Endothelial cell of umbilical vein (primary cell): ENCODE measurements at regions not wholly inside any gene's neighbourhood (a gene's known extent, or its start where the extent isn't known, plus 50 kb on each side); places are given as distances from the start of the nearest gene placed in this dataset.

Experiments used
- BruUV-seq: library from RNA; stranded (reverse); fragments of 400-500 nt; replicated peaks from 2 replicates; lab custom pipeline; 2021; lab: Mats Ljungman, UMichigan
- CTCF ChIA-PET: fragments of 300-600, 350-600 bp; sonication (Branson Sonifier 250); formaldehyde crosslinking; loops from one replicate; lab custom pipeline; 2021; ENCODE audit warnings: antibody characterized with exemption, inconsistent platforms; lab: Charles Lee
- POLR2A ChIA-PET: fragments of 300-600, 350-600 bp; sonication (Branson Sonifier 250); formaldehyde crosslinking; loops from one replicate; lab custom pipeline; 2021; ENCODE audit warnings: antibody characterized with exemption, inconsistent platforms; lab: Charles Lee
- DNase-seq: peaks from one replicate; pipeline ENCODE4 v3.0.0-alpha.2; 2011; ENCODE audit warnings: low read depth, low spot score
- FAIRE-seq: peaks from 2 replicates; lab custom pipeline; 2011; peaks lifted over from hg19 to GRCh38; lab: Jason Lieb, UNC
- H2AFZ ChIP-seq: 2 replicates; pipeline ENCODE4 v1.6.0; 2012; ENCODE audit warnings: low read depth, low read length, control low read depth, inconsistent platforms
- H3K27ac ChIP-seq: 2 replicates; pipeline ENCODE4 v1.5.1; 2011; ENCODE audit warnings: low read depth, mild to moderate bottlenecking, control low read depth, low read length, moderate library complexity; ENCODE audit not compliant: insufficient read depth
- H3K27me3 ChIP-seq, 2 experiments: 2 replicates each; pipeline versions ENCODE4 v1.6.0 to v1.6.1; 2011; ENCODE audit warnings: low read length in 2 of 2, mixed read lengths in 1 of 2; ENCODE audit not compliant: control insufficient read depth in 2 of 2, insufficient read depth in 2 of 2
- H3K36me3 ChIP-seq, 2 experiments: 2 replicates in 1 of 2; 3 replicates in 1 of 2; pipeline ENCODE4 v1.5.1; 2011; ENCODE audit warnings: low read length in 2 of 2, mild to moderate bottlenecking in 1 of 2, moderate library complexity in 1 of 2; ENCODE audit not compliant: control insufficient read depth in 2 of 2, insufficient read depth in 2 of 2; ENCODE audit errors: extremely low read depth in 1 of 2
- H3K4me1 ChIP-seq: 3 replicates; pipeline ENCODE4 v1.5.1; 2011; ENCODE audit warnings: mild to moderate bottlenecking, low read length; ENCODE audit not compliant: control insufficient read depth, insufficient read depth; ENCODE audit errors: extremely low read depth
- H3K4me2 ChIP-seq: 2 replicates; pipeline ENCODE4 v1.6.1; 2011; ENCODE audit warnings: low read length, control low read depth, mixed read lengths; ENCODE audit not compliant: insufficient read depth
- H3K4me3 ChIP-seq, 3 experiments: fragments of 200-600 bp in 1 of 3; sonication (generic), shearing (Covaris generic) in 1 of 3; replicated peaks in 1 of 3; 2 replicates each; pipeline ENCODE4 v1.5.1; 2011 to 2016; ENCODE audit warnings: control low read depth in 3 of 3, low read length in 3 of 3, mild to moderate bottlenecking in 2 of 3, inconsistent platforms in 1 of 3, low read depth in 1 of 3, moderate library complexity in 1 of 3; ENCODE audit not compliant: insufficient read depth in 1 of 3
- H3K79me2 ChIP-seq: 2 replicates; pipeline ENCODE4 v1.6.0; 2012; ENCODE audit warnings: low read length, inconsistent platforms; ENCODE audit not compliant: control insufficient read depth, insufficient read depth
- H3K9ac ChIP-seq: replicated peaks from 2 replicates; pipeline ENCODE3; 2011; ENCODE audit warnings: low read length, control low read depth; ENCODE audit not compliant: insufficient read depth; ENCODE audit errors: extremely low read depth
- H3K9me1 ChIP-seq: replicated peaks from 3 replicates; pipeline ENCODE4 v1.6.0; 2011; ENCODE audit warnings: mild to moderate bottlenecking, low read length; ENCODE audit not compliant: control insufficient read depth, insufficient read depth; ENCODE audit errors: extremely low read depth
- H3K9me3 ChIP-seq: replicated peaks from 2 replicates; pipeline ENCODE4 v1.5.1; 2012; ENCODE audit warnings: low read length, inconsistent platforms; ENCODE audit not compliant: control insufficient read depth, insufficient read depth
- H4K20me1 ChIP-seq: replicated peaks from 2 replicates; pipeline ENCODE3; 2011; ENCODE audit warnings: mild to moderate bottlenecking, low read length; ENCODE audit not compliant: control insufficient read depth, insufficient read depth; ENCODE audit errors: extremely low read depth
- CTCF ChIP-seq, 2 donors: IDR thresholded peaks; 1 replicate in 1 of 2; 2 replicates in 1 of 2; pipeline ENCODE4 v1.5.1; 2011; ENCODE audit warnings: low read length in 2 of 2, mild to moderate bottlenecking in 2 of 2, moderate library complexity in 2 of 2, control low read depth in 1 of 2, inconsistent platforms in 1 of 2, low read depth in 1 of 2; ENCODE audit not compliant: insufficient read depth in 1 of 2; ENCODE audit errors: extremely low read depth in 1 of 2
- EZH2 ChIP-seq: IDR thresholded peaks from 2 replicates; pipeline ENCODE4 v1.6.1; 2012; ENCODE audit warnings: borderline replicate concordance, low read depth, mild to moderate bottlenecking, moderate library complexity, low read length, inconsistent platforms; ENCODE audit not compliant: severe bottlenecking
- FOS ChIP-seq: IDR thresholded peaks from 2 replicates; pipeline ENCODE4 v1.6.1; 2011; ENCODE audit warnings: mild to moderate bottlenecking, low read length, moderate library complexity, borderline replicate concordance; ENCODE audit not compliant: insufficient read depth
- GATA2 ChIP-seq: IDR thresholded peaks from 2 replicates; pipeline ENCODE4 v1.7.0; 2011; ENCODE audit warnings: low read depth, mild to moderate bottlenecking, moderate library complexity, mixed read lengths, low read length; ENCODE audit not compliant: insufficient read length, insufficient read depth
- JUN ChIP-seq: IDR thresholded peaks from 2 replicates; pipeline ENCODE4 v1.6.1; 2011; ENCODE audit warnings: borderline replicate concordance, low read depth; ENCODE audit not compliant: insufficient read length, insufficient read depth
- MAX ChIP-seq: IDR thresholded peaks from 2 replicates; pipeline ENCODE4 v1.6.1; 2011; ENCODE audit not compliant: insufficient read depth, insufficient read length
- MYC ChIP-seq: IDR thresholded peaks from one replicate; pipeline ENCODE4 v1.6.1; 2011; ENCODE audit warnings: mild to moderate bottlenecking, low read depth, low read length
- POLR2A ChIP-seq: IDR thresholded peaks from 2 replicates; pipeline ENCODE4 v1.6.1; 2012; ENCODE audit warnings: low read depth, mild to moderate bottlenecking, control low read depth, low read length
- POLR2AphosphoS5 ChIP-seq: IDR thresholded peaks from 2 replicates; pipeline ENCODE4 v1.6.1; 2012; ENCODE audit warnings: low read depth, mild to moderate bottlenecking, control low read depth, low read length, moderate library complexity; ENCODE audit not compliant: insufficient read depth
- dilution Hi-C: fragments of 300-500 bp; cut with MboI; formaldehyde crosslinking; loops from one replicate; pipeline ENCODE4 v1.15.0; 2019; ENCODE audit warnings: low sequenced_read_pairs; ENCODE audit not compliant: extremely low pct_ligation_motif_present
- intact Hi-C: fragments of 100-400 bp; cut with micrococcal nuclease; formaldehyde crosslinking; loops from one replicate; pipeline ENCODE4 v1.10.0; 2022

GRCh38 chr17:63096426-63096825, 130.4 kb downstream of the TANC2 start:
- H3K27ac ChIP-seq: no peak overlapping the region
- no peak overlapping the region for H3K9ac ChIP-seq
- dilution Hi-C loops: no loop called here
- CTCF ChIA-PET: no interaction called here
- DNase-seq (no peak), FAIRE-seq (no peak)
- intact Hi-C loops: no loop called here
- no peak overlapping the region for H3K4me3 ChIP-seq
- H2AFZ ChIP-seq: no peak overlapping the region
- TF ChIP-seq POLR2AphosphoS5 (no peak), POLR2A (no peak), JUN (no peak), EZH2 (no peak), FOS (no peak), CTCF (IDR thresholded peaks at IDR 0.05; ENCODE audit: extremely low read depth in 1 of 2, insufficient read depth in 1 of 2, low read depth in 1 of 2, low read length in 2 of 2) (no peak), MAX (no peak), GATA2 (no peak), MYC (no peak)
- POLR2A ChIA-PET: no interaction called here
- H3K36me3 ChIP-seq: no peaks in the 10 kb centered on the region
- no peaks in the 10 kb centered on the region for H3K9me3 ChIP-seq
- no peaks in the 10 kb centered on the region for H3K4me1 ChIP-seq
- no peaks in the 10 kb centered on the region for H3K27me3 ChIP-seq
- no peak overlapping the region for H3K4me2 ChIP-seq
- no peaks in the 10 kb centered on the region for H3K79me2 ChIP-seq
- no peaks in the 10 kb centered on the region for H4K20me1 ChIP-seq
- H3K9me1 ChIP-seq: no peaks in the 10 kb centered on the region
- BruUV-seq: no TSS peak
